MCF 10A (cell line): ENCODE measurements at regions not wholly inside any gene's neighbourhood (a gene's known extent, or its start where the extent isn't known, plus 50 kb on each side); places are given as distances from the start of the nearest gene placed in this dataset.

Source experiments
- BruUV-seq: library from RNA; stranded (reverse); fragments of 400-500 nt; replicated peaks from 2 replicates; lab custom pipeline; 2021; lab: Mats Ljungman, UMichigan
- CTCF ChIA-PET: fragments of 300-600 bp; sonication (Branson Sonifier 250); formaldehyde crosslinking; extraction: SDS; loops from one replicate; lab custom pipeline; 2021; ENCODE audit warnings: antibody characterized with exemption, inconsistent platforms; lab: Yijun Ruan, JAX
- POLR2A ChIA-PET: fragments of 300-600, 350-650 bp; sonication (Branson Sonifier 250); formaldehyde crosslinking; extraction: SDS; loops from one replicate; lab custom pipeline; 2020; ENCODE audit warnings: antibody characterized with exemption, inconsistent platforms; lab: Yijun Ruan, JAX
- DNase-seq: peaks from one replicate; pipeline ENCODE4 v3.0.0-alpha.2; 2018; ENCODE audit not compliant: unreplicated experiment
- H3K27ac Mint-ChIP-seq: one replicate; pipeline ENCODE4 v1.8.0; 2022; ENCODE audit warnings: mild to moderate bottlenecking, low read depth, mixed read lengths; ENCODE audit not compliant: unreplicated experiment
- H3K27me3 Mint-ChIP-seq: one replicate; pipeline ENCODE4 v1.8.0; 2022; ENCODE audit warnings: mixed read lengths; ENCODE audit not compliant: insufficient read depth, unreplicated experiment
- H3K36me3 Mint-ChIP-seq: one replicate; pipeline ENCODE4 v1.8.0; 2022; ENCODE audit warnings: mild to moderate bottlenecking, moderate library complexity, mixed read lengths; ENCODE audit not compliant: insufficient read depth, unreplicated experiment
- H3K4me1 Mint-ChIP-seq: one replicate; pipeline ENCODE4 v1.8.0; 2022; ENCODE audit warnings: mixed read lengths; ENCODE audit not compliant: insufficient read depth, unreplicated experiment
- H3K4me3 Mint-ChIP-seq: one replicate; pipeline ENCODE4 v1.8.0; 2022; ENCODE audit warnings: mild to moderate bottlenecking, moderate library complexity, mixed read lengths; ENCODE audit not compliant: unreplicated experiment
- H3K9me3 Mint-ChIP-seq: one replicate; pipeline ENCODE4 v1.8.0; 2022; ENCODE audit warnings: mixed read lengths; ENCODE audit not compliant: unreplicated experiment
- CTCF ChIP-seq: fragments of 200-600 bp; IDR thresholded peaks from one replicate; pipeline ENCODE4 v1.8.0; 2022; ENCODE audit warnings: antibody characterized with exemption, mild to moderate bottlenecking; ENCODE audit not compliant: unreplicated experiment
- intact Hi-C: fragments of 100-400 bp; cut with micrococcal nuclease; formaldehyde crosslinking; loops from 2 replicates; pipeline ENCODE4 v1.14.1; 2022

DNA sequence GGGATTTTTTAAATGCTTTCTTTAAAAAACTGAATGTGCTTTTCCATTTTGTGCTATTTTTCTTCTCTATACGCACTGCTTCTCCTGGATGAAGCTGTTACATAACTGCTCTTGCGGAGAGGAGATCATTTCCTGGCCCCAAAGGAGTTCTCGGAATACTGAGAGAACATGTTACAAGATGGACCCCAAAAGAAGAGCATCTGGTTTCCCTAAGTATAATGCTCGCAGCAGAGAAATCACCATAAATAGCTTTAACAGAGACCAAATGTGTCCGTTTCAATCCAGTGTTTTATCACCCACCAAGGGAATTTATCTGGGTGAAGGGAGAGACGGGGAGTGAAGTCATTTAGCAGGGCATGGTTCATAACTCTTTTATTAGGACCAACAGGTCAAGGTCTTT is 80.1 kb downstream of the RBM43 start:
- Mint-ChIP-seq H3K9me3 (no peaks in the 10 kb centered on the region), H3K4me1 (no peaks in the 10 kb centered on the region), H3K27ac (no peak overlapping the region), H3K27me3 (peaks cover 9% of the 10 kb centered on the region), H3K36me3 (no peaks in the 10 kb centered on the region), H3K4me3 (no peak overlapping the region)
- CTCF ChIA-PET, result interaction anchor here (0.5 kb wide), 1 partner anchor 20 kb away, joined by 3 read pairs; no protein-coding TSS in a partner anchor
- intact Hi-C loops, result no loop called here
- no TSS peak for BruUV-seq
- no peak for TF ChIP-seq CTCF
- DNase-seq, result no peak
- POLR2A ChIA-PET, result no interaction called here

DNA sequence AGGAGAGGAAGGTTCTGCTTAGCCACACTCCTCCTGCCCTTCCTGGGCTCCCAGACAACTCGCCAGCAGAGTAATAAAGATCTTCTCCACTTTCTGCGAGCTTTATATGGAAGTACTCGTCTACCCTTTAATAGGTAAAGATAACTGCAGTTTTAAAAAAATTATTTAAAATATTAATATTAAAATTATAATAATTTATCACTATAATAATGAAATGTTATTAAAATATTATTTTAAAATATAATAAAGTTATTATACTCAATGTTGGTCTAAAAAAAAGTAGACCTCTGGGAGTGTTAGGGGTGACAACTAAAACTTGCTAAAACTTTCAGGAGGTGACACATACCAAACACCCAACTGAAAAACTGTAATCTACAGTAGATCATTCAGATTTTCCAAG is 81.5 kb downstream of the RBM43 start:
- no peak for TF ChIP-seq CTCF
- DNase-seq, result no peak
- Mint-ChIP-seq H3K27ac (no peak overlapping the region), H3K27me3 (peaks cover 19% of the 10 kb centered on the region), H3K9me3 (no peaks in the 10 kb centered on the region), H3K36me3 (no peaks in the 10 kb centered on the region), H3K4me1 (no peaks in the 10 kb centered on the region), H3K4me3 (no peak overlapping the region)
- no TSS peak for BruUV-seq
- CTCF ChIA-PET, result interaction anchor here (0.7 kb wide), 1 partner anchor 1196 kb away, joined by 3 read pairs; no protein-coding TSS in a partner anchor
- intact Hi-C loops, result no loop called here
- POLR2A ChIA-PET, result interaction anchor here (0.7 kb wide), 1 partner anchor 11 kb away, joined by 3 read pairs; no protein-coding TSS in a partner anchor

GRCh38 chr2:151178207-151178606 is 83.5 kb downstream of the RBM43 start:
- BruUV-seq, result no TSS peak
- intact Hi-C loops, result no loop called here
- H3K27ac Mint-ChIP-seq, result no peak overlapping the region
- ChIA-PET CTCF (interaction anchor here (0.6 to 2.6 kb wide), 2 partner anchors 60 to 1755 kb away, joined by 4 to 12 read pairs; no protein-coding TSS in a partner anchor), POLR2A (interaction anchor here (0.8 kb wide), 2 partner anchors 10 to 25 kb away, joined by 3 read pairs; no protein-coding TSS in a partner anchor)
- H3K4me3 Mint-ChIP-seq, result no peak overlapping the region
- H3K4me1 Mint-ChIP-seq, result no peaks in the 10 kb centered on the region
- H3K27me3 Mint-ChIP-seq, result peaks cover 19% of the 10 kb centered on the region
- DNase-seq, result no peak
- H3K36me3 Mint-ChIP-seq, result no peaks in the 10 kb centered on the region
- TF ChIP-seq CTCF, result no peak
- no peaks in the 10 kb centered on the region for H3K9me3 Mint-ChIP-seq

DNA sequence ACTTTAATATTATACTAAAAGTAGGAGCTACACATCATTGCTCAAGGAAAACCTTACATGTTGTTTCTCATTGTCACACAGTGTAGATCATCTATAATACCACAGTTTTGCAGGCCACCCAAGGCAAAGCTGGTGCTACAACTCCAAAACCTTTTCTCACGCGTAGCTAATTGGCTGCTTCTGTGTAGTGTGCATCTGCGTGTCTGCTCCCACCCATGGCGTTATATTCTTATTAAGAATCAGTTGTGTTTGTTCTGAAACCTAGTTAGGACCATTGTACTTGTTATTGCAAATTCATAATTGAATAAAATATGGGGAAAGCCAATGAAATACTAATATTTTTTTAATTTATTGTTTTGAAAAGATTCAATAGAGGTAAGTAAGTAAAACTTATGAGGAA is 83.9 kb downstream of the RBM43 start:
- no peak for TF ChIP-seq CTCF
- Mint-ChIP-seq H3K27ac (no peak overlapping the region), H3K27me3 (peaks cover 19% of the 10 kb centered on the region), H3K9me3 (no peaks in the 10 kb centered on the region), H3K4me1 (no peaks in the 10 kb centered on the region), H3K36me3 (no peaks in the 10 kb centered on the region), H3K4me3 (no peak overlapping the region)
- no TSS peak for BruUV-seq
- POLR2A ChIA-PET, result no interaction called here
- intact Hi-C loops, result no loop called here
- CTCF ChIA-PET, result interaction anchor here (0.6 to 2.6 kb wide), 2 partner anchors 61 to 1754 kb away, joined by 4 to 12 read pairs; no protein-coding TSS in a partner anchor
- DNase-seq, result no peak
